K562 (cell line): ENCODE measurements at regions not wholly inside any gene's neighbourhood (a gene's known extent, or its start where the extent isn't known, plus 50 kb on each side); places are given as distances from the start of the nearest gene placed in this dataset.

ENCODE experiments used
- ATAC-seq: fragments of 200-7000 bp; cut with Tn5 transposase; 3 replicates; pipeline ENCODE4 v1.9.1; 2020; ENCODE audit warnings: moderate library complexity
- BruUV-seq: library from RNA; stranded (reverse); fragments of 400-500 nt; replicated peaks from 2 replicates; lab custom pipeline; 2021; lab: Mats Ljungman, UMichigan
- CTCF ChIA-PET: fragments of 300-600 bp; formaldehyde crosslinking; extraction: SDS; loops from one replicate; lab custom pipeline; 2021; ENCODE audit warnings: low intra/inter-chr PET ratio; lab: Yijun Ruan, JAX
- POLR2A ChIA-PET: fragments of 300-600, 350-650 bp; sonication (Branson Sonifier 250); formaldehyde crosslinking; extraction: SDS; loops from one replicate; lab custom pipeline; 2021; ENCODE audit warnings: antibody characterized with exemption, inconsistent platforms; lab: Yijun Ruan, JAX
- DNase-seq, 4 experiments: peaks; one replicate each; pipeline versions ENCODE4 v3.0.0 to v3.0.0-alpha.2; 2011 to 2018; ENCODE audit warnings: low spot score in 3 of 4, mixed read lengths in 3 of 4; ENCODE audit errors: extremely low read depth in 1 of 4
- FAIRE-seq: peaks from 2 replicates; lab custom pipeline; 2011; peaks lifted over from hg19 to GRCh38; lab: Jason Lieb, UNC
- H2AFZ ChIP-seq: 2 replicates; pipeline ENCODE4 v1.6.0; 2011; ENCODE audit warnings: low read depth, low read length, control low read depth, inconsistent platforms
- H3K27ac ChIP-seq: fragments of 200-600 bp; 3 replicates; pipeline ENCODE4 v1.8.0; 2011; ENCODE audit warnings: low read depth, mild to moderate bottlenecking, control low read depth, inconsistent platforms, low read length, moderate library complexity, mixed read lengths; ENCODE audit errors: extremely low read depth
- H3K27me3 ChIP-seq, 2 experiments: fragments of 300-600 bp in 1 of 2; 2 replicates in 1 of 2; 3 replicates in 1 of 2; pipeline versions ENCODE4 v1.6.0 to v1.8.0; 2011; ENCODE audit warnings: inconsistent platforms in 2 of 2, low read length in 2 of 2, mild to moderate bottlenecking in 1 of 2, mixed read lengths in 1 of 2, moderate library complexity in 1 of 2; ENCODE audit not compliant: control insufficient read depth in 2 of 2, insufficient read depth in 2 of 2
- H3K36me3 ChIP-seq: fragments of 300-600 bp; 3 replicates; pipeline ENCODE4 v1.8.0; 2011; ENCODE audit warnings: mild to moderate bottlenecking, low read length, inconsistent platforms; ENCODE audit not compliant: control insufficient read depth, insufficient read depth
- H3K4me1 ChIP-seq, 2 experiments: fragments of 200-600 bp in 1 of 2; replicated peaks in 1 of 2; 2 replicates in 1 of 2; 3 replicates in 1 of 2; pipeline versions ENCODE4 v1.5.1 to v1.8.0; 2011; ENCODE audit warnings: inconsistent platforms in 2 of 2, low read length in 2 of 2, mild to moderate bottlenecking in 1 of 2, mixed read lengths in 1 of 2, moderate library complexity in 1 of 2; ENCODE audit not compliant: control insufficient read depth in 2 of 2, insufficient read depth in 2 of 2
- H3K4me2 ChIP-seq: 2 replicates; pipeline ENCODE4 v1.6.1; 2011; ENCODE audit warnings: low read length, control low read depth, inconsistent platforms, mixed read lengths; ENCODE audit not compliant: insufficient read depth
- H3K4me3 ChIP-seq: fragments of 200-600 bp; sonication (generic), shearing (Covaris generic); 2 replicates; pipeline ENCODE4 v1.5.1; 2016; ENCODE audit warnings: control low read depth, inconsistent platforms
- H3K79me2 ChIP-seq: fragments of 200-600 bp; 3 replicates; pipeline ENCODE4 v1.8.0; 2011; ENCODE audit warnings: low read length, inconsistent platforms; ENCODE audit not compliant: control insufficient read depth, insufficient read depth
- H3K9ac ChIP-seq, 2 experiments: 2 replicates each; pipeline versions ENCODE4 v1.6.0 to v1.6.1; 2011; ENCODE audit warnings: low read depth in 2 of 2, low read length in 2 of 2, control low read depth in 1 of 2, inconsistent platforms in 1 of 2, mild to moderate bottlenecking in 1 of 2, mixed read lengths in 1 of 2; ENCODE audit not compliant: insufficient read depth in 1 of 2
- H3K9me1 ChIP-seq: one replicate; pipeline ENCODE4 v1.6.0; 2011; ENCODE audit warnings: inconsistent platforms, mild to moderate bottlenecking, low read length, moderate library complexity; ENCODE audit not compliant: control insufficient read depth, insufficient read depth
- H3K9me3 ChIP-seq: replicated peaks from 2 replicates; pipeline ENCODE4 v1.5.1; 2011; ENCODE audit warnings: low read depth, low read length, inconsistent platforms; ENCODE audit not compliant: control insufficient read depth, insufficient read depth
- H4K20me1 ChIP-seq: replicated peaks from 2 replicates; pipeline ENCODE4 v1.6.1; 2011; ENCODE audit warnings: low read length, inconsistent platforms, mixed read lengths; ENCODE audit not compliant: control insufficient read depth, insufficient read depth
- C11orf30 ChIP-seq: fragments of 450-650 bp; IDR thresholded peaks from 2 replicates; pipeline ENCODE4 v1.6.1; 2016; ENCODE audit warnings: low read depth, mild to moderate bottlenecking
- HDAC8 ChIP-seq: fragments of 450-650 bp; IDR thresholded peaks from 2 replicates; pipeline ENCODE4 v1.6.1; 2016; ENCODE audit warnings: mild to moderate bottlenecking, missing genetic modification characterization, moderate library complexity, missing compliant biosample characterization
- MAFF ChIP-seq: IDR thresholded peaks from 2 replicates; pipeline ENCODE4 v1.6.1; 2012; ENCODE audit warnings: low read length, improper control_type of control experiment
- MAFG ChIP-seq: fragments of 450-650 bp; conservative IDR thresholded peaks from 2 replicates; pipeline ENCODE4 v1.6.1; 2016; ENCODE audit warnings: missing genetic modification characterization, missing compliant biosample characterization
- MAFK ChIP-seq: IDR thresholded peaks from 2 replicates; pipeline ENCODE4 v1.6.1; 2011; ENCODE audit warnings: low read length, improper control_type of control experiment
- NR2F6 ChIP-seq: fragments of 450-650 bp; formaldehyde crosslinking; IDR thresholded peaks from 2 replicates; pipeline ENCODE4 v1.4.0; 2020; ENCODE audit warnings: mild to moderate bottlenecking
- ZNF316 ChIP-seq: fragments of 450-650 bp; IDR thresholded peaks from 2 replicates; pipeline ENCODE4 v1.6.1; 2016
- ZNF609 ChIP-seq: sonication (generic); formaldehyde crosslinking; IDR thresholded peaks from 2 replicates; pipeline ENCODE4 v1.8.1; 2023; ENCODE audit warnings: missing genetic modification reagents, mild to moderate bottlenecking, borderline replicate concordance
- WGBS: fragments of 100-300 bp; shearing (Covaris generic); methylation state at CpG from one replicate; pipeline ENCODE4 v1.1.6; 2016; ENCODE audit warnings: low coverage, mixed read lengths; ENCODE audit not compliant: insufficient coverage; ENCODE audit errors: missing lambda C conversion rate; 5-methylcytosine and 5-hydroxymethylcytosine counted together
- in situ Hi-C: fragments of 300-500 bp; cut with MboI; formaldehyde crosslinking; loops from 4 replicates; pipeline ENCODE4 v1.15.0; 2018; ENCODE audit warnings: inconsistent platforms, mixed read lengths
- intact Hi-C: fragments of 100-400 bp; cut with micrococcal nuclease; formaldehyde crosslinking; loops from 2 replicates; pipeline ENCODE4 v1.14.2; 2022

DNA sequence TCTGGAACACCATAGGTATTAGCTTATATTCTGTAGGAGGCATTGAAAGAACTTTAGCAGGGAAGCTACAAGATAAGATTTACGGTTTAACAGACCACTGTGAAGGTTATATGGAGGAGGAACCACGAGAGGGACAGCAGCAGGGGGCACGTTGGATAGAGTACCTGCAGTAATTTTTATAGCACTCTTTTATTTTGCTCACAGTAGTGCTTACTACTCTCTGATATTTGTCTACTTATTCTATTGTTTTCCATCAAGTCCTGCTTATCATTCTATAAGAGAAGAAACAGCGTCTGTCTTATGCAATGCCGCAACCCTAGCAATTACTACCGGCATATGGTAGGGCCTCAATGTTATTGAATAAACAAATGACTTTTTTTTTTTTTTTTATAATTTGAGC lies 122.5 kb downstream of the PCDH7 start (continued):
- TF ChIP-seq ZNF609, result no peak

- Histone ChIP-seq H3K4me2 (no peak overlapping the region), H3K9ac (no peak overlapping the region), H2AFZ (no peak overlapping the region), H4K20me1 (no peaks in the 10 kb centered on the region), H3K9me1 (no peaks in the 10 kb centered on the region), H3K27ac (no peak overlapping the region), H3K4me1 (no peaks in the 10 kb centered on the region), H3K36me3 (no peaks in the 10 kb centered on the region), H3K4me3 (no peak overlapping the region), H3K79me2 (no peaks in the 10 kb centered on the region), H3K9me3 (no peaks in the 10 kb centered on the region; the same call in 1 of the 2 replicates), H3K27me3 (no peaks in the 10 kb centered on the region)
- 0 out of 2 replicates have a peak, but pooled peaks have one; percentile 42 for TF ChIP-seq MAFK
- TF ChIP-seq ZNF316, result peak; percentile 62; the same call in 1 of the 2 replicates
- TF ChIP-seq C11orf30, result peak; percentile 22; the same call in 1 of the 2 replicates
- no peak for TF ChIP-seq HDAC8 (tag)
- TF ChIP-seq MAFF, result peak; percentile 36; the same call in 1 of the 2 replicates
- no peak for TF ChIP-seq NR2F6
- 0 out of 2 replicates have a peak, but pooled peaks have one; percentile 35 for TF ChIP-seq MAFG (tag)
- no peak for ATAC-seq
- ChIA-PET POLR2A (no interaction called here), CTCF (no interaction called here)
- no peak for FAIRE-seq
- in situ Hi-C loops (no loop called here), intact Hi-C loops (no loop called here)
- WGBS, result 0% methylated on average over 3 of the region's 3 CpGs
- no TSS peak for BruUV-seq
- no peak for DNase-seq
Measured at GRCh38 chr4:30844861-30845582, 124.9 kb downstream of the PCDH7 start.
